GM20000 (cell line): ENCODE measurements at regions not wholly inside any gene's neighbourhood (a gene's known extent, or its start where the extent isn't known, plus 50 kb on each side); places are given as distances from the start of the nearest gene placed in this dataset.

ENCODE experiments used
- DNase-seq: peaks from one replicate; pipeline ENCODE4 v3.0.0; 2012; ENCODE audit warnings: low spot score
- CTCF ChIP-seq: IDR thresholded peaks from 2 replicates; pipeline ENCODE4 v1.5.1; 2012; ENCODE audit warnings: mild to moderate bottlenecking, control low read depth; ENCODE audit errors: extremely low read depth, missing control alignments

DNA sequence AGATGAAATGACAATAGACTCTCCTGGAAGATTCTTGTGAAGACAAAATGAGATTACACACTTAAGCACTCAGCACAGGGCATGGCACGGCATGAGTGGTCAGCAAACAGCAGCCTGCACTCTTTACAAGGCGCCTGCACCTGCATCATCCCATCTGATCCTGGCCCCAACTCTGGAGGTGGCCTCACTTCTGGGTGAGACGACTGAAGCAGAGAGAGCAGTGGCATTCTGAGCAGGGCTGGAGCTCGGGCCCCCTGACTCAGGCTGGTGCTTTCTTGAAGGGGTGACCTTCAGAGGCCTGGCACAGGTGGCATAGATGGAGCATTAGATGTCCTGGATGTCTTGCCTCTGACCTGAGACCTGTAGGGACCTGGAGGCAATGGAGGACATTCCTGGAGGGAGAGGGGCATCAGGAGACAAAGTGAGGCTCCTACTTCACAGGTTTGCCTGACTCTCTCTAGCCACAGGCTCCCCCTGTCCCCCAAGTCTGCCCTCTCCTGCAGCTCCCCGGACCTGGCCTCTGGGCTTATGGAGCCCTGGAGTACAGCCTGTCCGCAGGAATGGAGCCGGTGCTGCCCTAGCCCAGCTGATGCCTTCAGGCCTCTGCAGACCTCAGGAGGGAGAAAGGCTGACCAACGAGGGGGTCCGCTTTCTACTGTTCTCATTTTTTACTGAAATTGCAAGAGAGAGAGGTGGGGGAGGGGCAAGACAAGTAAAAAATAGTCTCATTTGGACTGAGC, 65.5 kb upstream of the THY1 start:
- no peak for TF ChIP-seq CTCF
- DNase-seq: no peak

- DNase-seq: no peak
- TF ChIP-seq CTCF: no peak
Observed at GRCh38 chr11:119486691-119487259, 63.8 kb upstream of the THY1 start.

GRCh38 chr11:119486016-119486415, 63.0 kb upstream of the THY1 start:
- no peak for TF ChIP-seq CTCF
- no peak for DNase-seq

DNA sequence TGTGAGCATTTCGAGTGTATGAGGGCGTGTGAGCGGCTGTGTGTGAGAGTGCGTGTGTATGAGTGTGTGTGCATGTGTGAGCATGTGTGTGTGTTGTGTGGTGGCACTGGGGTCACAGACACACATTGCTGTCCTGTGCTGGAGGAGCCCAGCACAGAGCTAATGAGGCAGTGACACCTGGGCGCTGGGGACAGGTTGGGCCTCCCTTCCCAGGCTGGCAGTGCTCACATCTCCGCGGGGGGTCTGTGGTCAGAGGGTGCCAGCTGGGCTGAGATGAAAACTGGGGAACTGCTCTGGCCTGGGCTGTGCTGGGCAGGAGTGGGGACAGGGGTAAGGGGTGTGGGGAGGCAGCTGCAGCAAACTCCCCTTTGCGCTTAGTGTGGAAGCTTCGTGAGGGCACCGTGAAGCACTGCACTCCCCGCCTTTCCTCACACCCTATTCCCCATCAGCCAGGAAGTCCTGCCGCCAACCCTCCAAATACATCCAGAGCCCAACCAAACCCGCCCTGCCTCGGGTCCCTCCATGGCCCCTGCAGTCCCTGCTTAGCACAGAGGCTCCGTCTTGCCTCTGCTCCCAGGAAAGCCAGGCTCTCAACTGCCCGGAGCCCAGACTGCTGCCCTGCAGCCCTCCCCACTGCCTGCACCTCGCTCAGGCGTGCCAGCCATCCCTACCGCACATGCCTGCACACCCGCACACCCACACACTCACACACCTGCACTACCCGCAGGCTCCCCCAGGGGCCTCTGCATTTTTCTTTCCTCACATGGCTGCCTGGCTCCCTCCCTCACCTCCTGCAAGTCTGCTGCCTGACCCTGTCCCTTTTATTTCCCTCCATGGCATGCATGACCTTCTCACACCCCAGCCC, 62.0 kb upstream of the THY1 start:
- TF ChIP-seq CTCF: no peak
- DNase-seq: no peak

GRCh38 chr11:119483881-119484371, 61.0 kb upstream of the THY1 start:
- no peak for DNase-seq
- TF ChIP-seq CTCF: no peak

DNA sequence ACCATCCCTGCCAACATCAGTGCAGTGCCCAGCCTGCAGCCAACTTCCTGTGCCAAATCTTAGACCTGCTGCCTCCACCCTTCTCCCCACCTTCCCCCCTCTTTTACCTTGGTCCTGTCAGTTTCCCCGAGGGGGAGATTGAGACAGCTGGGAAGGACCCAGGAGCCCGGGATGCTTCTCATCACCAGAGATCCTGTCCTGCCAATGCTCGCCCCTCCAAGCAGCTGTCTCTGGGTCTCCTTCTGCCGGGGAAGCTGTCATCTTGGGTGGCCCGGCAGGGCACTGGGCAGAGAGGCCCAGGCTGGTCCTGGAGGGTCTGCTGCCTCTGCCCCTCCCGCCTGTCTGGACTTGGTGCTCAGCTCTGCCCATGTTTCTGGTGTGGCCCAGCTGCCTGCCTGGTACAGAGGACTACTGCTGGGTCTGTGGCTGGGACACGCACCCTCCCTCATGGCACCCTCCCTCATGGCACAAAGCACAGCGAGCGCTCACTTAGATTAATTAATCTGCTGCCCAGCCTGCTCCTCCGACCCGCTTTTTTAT, 60.4 kb upstream of the THY1 start:
- no peak for DNase-seq
- TF ChIP-seq CTCF: no peak
